ENCODE measurements at regions not wholly inside any gene's neighbourhood (a gene's known extent, or its start where the extent isn't known, plus 50 kb on each side); places are given as distances from the start of the nearest gene placed in this dataset.
"Not testable (repeated sequence)": the region's sequence is repeated elsewhere in the genome, so short reads cannot be mapped to it uniquely, and the experiment has no call there.

DNA sequence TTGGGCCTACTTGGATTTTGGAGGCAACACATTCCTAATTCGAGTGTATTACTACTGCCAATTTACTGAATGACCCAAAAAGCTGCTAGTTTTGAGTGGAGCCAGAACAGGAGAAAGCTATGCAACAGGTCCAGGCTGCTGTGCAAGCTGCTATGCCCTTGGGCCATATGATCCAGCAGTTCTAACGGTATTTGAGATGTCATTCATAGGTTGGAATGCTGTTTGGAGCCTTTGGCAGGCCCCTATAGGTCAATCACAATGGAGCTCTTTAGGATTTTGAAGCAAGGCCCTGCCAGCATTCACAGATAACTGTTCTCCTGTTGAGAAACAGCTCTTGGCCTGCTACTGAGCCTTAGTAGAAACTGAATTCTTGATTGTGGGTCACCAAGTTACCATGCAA is 368.7 kb downstream of the CDH19 start:
- no peak for TF ChIP-seq CTCF (IDR thresholded peaks at IDR 0.05; ENCODE audit: low read length, missing control alignments)
- H3K4me3 ChIP-seq (replicated peaks; ENCODE audit: low read depth, low read length): no peak overlapping the region
- DNase-seq (ENCODE audit: low read depth): no peak

- no peak for TF ChIP-seq CTCF (IDR thresholded peaks at IDR 0.05; ENCODE audit: low read length, missing control alignments)
- no peak overlapping the region for H3K4me3 ChIP-seq (replicated peaks; ENCODE audit: low read depth, low read length)
- DNase-seq (ENCODE audit: low read depth): no peak
Measured at GRCh38 chr18:66226782-66227181, 377.1 kb downstream of the CDH19 start.

GRCh38 chr18:66223317-66223716 is 380.6 kb downstream of the CDH19 start:
- not testable (repeated sequence) for H3K4me3 ChIP-seq (replicated peaks; ENCODE audit: low read depth, low read length); DNase-seq (ENCODE audit: low read depth)

GRCh38 chr18:66222174-66222573 is 381.7 kb downstream of the CDH19 start:
- no peak for TF ChIP-seq CTCF (IDR thresholded peaks at IDR 0.05; ENCODE audit: low read length, missing control alignments)
- no peak for DNase-seq (ENCODE audit: low read depth)
- no peak overlapping the region for H3K4me3 ChIP-seq (replicated peaks; ENCODE audit: low read depth, low read length)

DNA sequence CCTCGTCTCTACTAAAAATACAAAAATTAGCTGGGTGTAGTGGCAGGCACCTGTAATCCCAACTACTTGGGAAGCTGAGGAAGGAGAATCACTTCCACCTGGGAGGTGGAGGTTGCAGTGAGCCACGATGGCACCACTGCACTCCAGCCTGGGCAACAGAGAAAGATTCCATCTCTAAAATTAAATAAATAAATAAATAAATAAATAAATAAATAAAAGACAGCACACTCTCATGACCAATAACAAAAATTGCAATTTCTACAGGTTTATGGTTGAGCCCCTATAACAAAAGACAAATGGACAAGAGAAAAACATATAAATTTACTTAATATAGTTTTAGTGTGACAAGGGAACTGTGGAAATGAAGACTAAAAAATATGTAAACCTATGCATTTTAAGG is 384.1 kb downstream of the CDH19 start:
- DNase-seq (ENCODE audit: low read depth): no peak
- no peak overlapping the region for H3K4me3 ChIP-seq (replicated peaks; ENCODE audit: low read depth, low read length)
- TF ChIP-seq CTCF (IDR thresholded peaks at IDR 0.05; ENCODE audit: low read length, missing control alignments): no peak

- no peak for DNase-seq (ENCODE audit: low read depth)
- H3K4me3 ChIP-seq (replicated peaks; ENCODE audit: low read depth, low read length): no peak overlapping the region
- TF ChIP-seq CTCF (IDR thresholded peaks at IDR 0.05; ENCODE audit: low read length, missing control alignments): no peak
Measured at GRCh38 chr18:66211749-66212148, 392.1 kb downstream of the CDH19 start.

- DNase-seq (ENCODE audit: low read depth): no peak
- no peak for TF ChIP-seq CTCF (IDR thresholded peaks at IDR 0.05; ENCODE audit: low read length, missing control alignments)
- no peak overlapping the region for H3K4me3 ChIP-seq (replicated peaks; ENCODE audit: low read depth, low read length)
Measured at GRCh38 chr18:66210875-66211274, 393.0 kb downstream of the CDH19 start.

- H3K4me3 ChIP-seq (replicated peaks; ENCODE audit: low read depth, low read length): no peak overlapping the region
- TF ChIP-seq CTCF (IDR thresholded peaks at IDR 0.05; ENCODE audit: low read length, missing control alignments): no peak
- DNase-seq (ENCODE audit: low read depth): no peak
Measured at GRCh38 chr18:66209656-66210055, 394.2 kb downstream of the CDH19 start.
